Breast epithelium (tissue), 4 donors: ENCODE measurements at regions not wholly inside any gene's neighbourhood (a gene's known extent, or its start where the extent isn't known, plus 50 kb on each side); places are given as distances from the start of the nearest gene placed in this dataset.

Experiments
- DNase-seq, 2 donors: peaks; one replicate each; pipeline ENCODE4 v3.0.0-alpha.2; 2019; ENCODE audit warnings: low spot score in 2 of 2
- H3K27ac ChIP-seq, 2 donors: fragments of 200-600 bp; sonication (generic) in 1 of 2; one replicate each; pipeline ENCODE4 v1.5.1; 2016 to 2019; ENCODE audit warnings: mild to moderate bottlenecking in 1 of 2
- H3K27me3 ChIP-seq, 2 donors: fragments of 200-600 bp; sonication (generic) in 1 of 2; one replicate each; pipeline versions ENCODE4 v1.5.1 to v1.6.0; 2017 to 2019; ENCODE audit warnings: control low read depth in 1 of 2, mild to moderate bottlenecking in 1 of 2
- H3K36me3 ChIP-seq: fragments of 200-600 bp; one replicate; pipeline ENCODE4 v1.5.1; 2019
- H3K4me1 ChIP-seq, 2 donors: fragments of 200-600 bp; sonication (generic); one replicate each; pipeline ENCODE4 v1.5.1; 2016 to 2019; ENCODE audit warnings: control low read depth in 1 of 2
- H3K4me3 ChIP-seq, 3 donors: fragments of 200-600 bp; sonication (generic); 1 replicate in 2 of 3; 2 replicates in 1 of 3; pipeline ENCODE4 v1.5.1; 2016 to 2019; ENCODE audit warnings: mild to moderate bottlenecking in 3 of 3, moderate library complexity in 2 of 3
- H3K9me3 ChIP-seq, 2 donors: fragments of 200-600 bp; sonication (generic) in 1 of 2; one replicate each; pipeline ENCODE4 v1.5.1; 2016 to 2019; ENCODE audit warnings: control low read depth in 1 of 2
- CTCF ChIP-seq, 3 donors: fragments of 450-650 bp; IDR thresholded peaks; one replicate each; pipeline ENCODE4 v1.5.1; 2016 to 2017; ENCODE audit warnings: antibody characterized with exemption in 3 of 3, mild to moderate bottlenecking in 3 of 3, moderate library complexity in 3 of 3
- POLR2A ChIP-seq: fragments of 450-650 bp; IDR thresholded peaks from one replicate; pipeline ENCODE4 v1.6.1; 2016; ENCODE audit warnings: antibody characterized with exemption, mild to moderate bottlenecking, moderate library complexity
- POLR2AphosphoS5 ChIP-seq, 3 donors: sonication (generic); formaldehyde crosslinking; IDR thresholded peaks; one replicate each; pipeline ENCODE4 v1.6.1; 2017; ENCODE audit warnings: antibody characterized with exemption in 3 of 3
- intact Hi-C: fragments of 100-400 bp; cut with DNase I; formaldehyde crosslinking; loops from one replicate; pipeline ENCODE4 v1.15.1; 2023; ENCODE audit warnings: low total_unique reads

GRCh38 chr2:225207471-225207870 is 165.2 kb upstream of the DOCK10 start:
- H3K4me1 ChIP-seq, result no peaks in the 10 kb centered on the region
- H3K27me3 ChIP-seq, result no peaks in the 10 kb centered on the region
- DNase-seq, result no peak
- TF ChIP-seq CTCF (IDR thresholded peaks at IDR 0.05), result no peak
- H3K36me3 ChIP-seq, result no peaks in the 10 kb centered on the region
- no peak overlapping the region for H3K4me3 ChIP-seq
- intact Hi-C loops, result no loop called here
- H3K9me3 ChIP-seq, result no peaks in the 10 kb centered on the region
- H3K27ac ChIP-seq, result no peak overlapping the region

- H3K36me3 ChIP-seq, result no peaks in the 10 kb centered on the region
- H3K4me3 ChIP-seq, result no peak overlapping the region
- DNase-seq, result no peak
- H3K9me3 ChIP-seq, result no peaks in the 10 kb centered on the region
- no peaks in the 10 kb centered on the region for H3K4me1 ChIP-seq
- TF ChIP-seq CTCF (IDR thresholded peaks at IDR 0.05) (no peak), POLR2AphosphoS5 (IDR thresholded peaks at IDR 0.05) (no peak), POLR2A (no peak)
- intact Hi-C loops, result no loop called here
- H3K27me3 ChIP-seq, result no peaks in the 10 kb centered on the region
- no peak overlapping the region for H3K27ac ChIP-seq
Measured at GRCh38 chr2:225207043-225207442, 164.8 kb upstream of the DOCK10 start.

GRCh38 chr2:225196579-225196978 is 154.3 kb upstream of the DOCK10 start:
- Histone ChIP-seq H3K4me1 (no peaks in the 10 kb centered on the region), H3K27me3 (no peaks in the 10 kb centered on the region), H3K9me3 (no peaks in the 10 kb centered on the region), H3K4me3 (no peak overlapping the region), H3K36me3 (no peaks in the 10 kb centered on the region), H3K27ac (no peak overlapping the region)
- no peak for DNase-seq
- TF ChIP-seq POLR2A, result no peak
- TF ChIP-seq POLR2AphosphoS5 (IDR thresholded peaks at IDR 0.05), result no peak
- TF ChIP-seq CTCF (IDR thresholded peaks at IDR 0.05), result no peak
- intact Hi-C loops, result no loop called here

- no peak for DNase-seq
- TF ChIP-seq POLR2A, result no peak
- TF ChIP-seq POLR2AphosphoS5 (IDR thresholded peaks at IDR 0.05), result no peak
- TF ChIP-seq CTCF (IDR thresholded peaks at IDR 0.05), result no peak
- Histone ChIP-seq H3K36me3 (no peaks in the 10 kb centered on the region), H3K27me3 (no peaks in the 10 kb centered on the region), H3K4me3 (no peak overlapping the region), H3K27ac (no peak overlapping the region), H3K4me1 (no peaks in the 10 kb centered on the region), H3K9me3 (no peaks in the 10 kb centered on the region)
- intact Hi-C loops, result no loop called here
Measured at GRCh38 chr2:225192869-225193268, 150.6 kb upstream of the DOCK10 start.

- Histone ChIP-seq H3K27me3 (no peaks in the 10 kb centered on the region), H3K9me3 (no peaks in the 10 kb centered on the region), H3K27ac (no peak overlapping the region), H3K4me1 (no peaks in the 10 kb centered on the region), H3K36me3 (no peaks in the 10 kb centered on the region), H3K4me3 (no peak overlapping the region)
- DNase-seq, result no peak
- intact Hi-C loops, result no loop called here
- no peak for TF ChIP-seq POLR2A
- no peak for TF ChIP-seq POLR2AphosphoS5 (IDR thresholded peaks at IDR 0.05)
- TF ChIP-seq CTCF (IDR thresholded peaks at IDR 0.05), result no peak
Measured at GRCh38 chr2:225190987-225191386, 148.7 kb upstream of the DOCK10 start.
